ENCODE measurements at regions not wholly inside any gene's neighbourhood (a gene's known extent, or its start where the extent isn't known, plus 50 kb on each side); places are given as distances from the start of the nearest gene placed in this dataset.

GRCh38 chr16:79795556-79795955, 195.0 kb upstream of the MAF start:
- TF ChIP-seq CREB5 (CRISPR knock-in tag; IDR thresholded peaks at IDR 0.05; ENCODE audit: low read depth), result no peak
- no peak for TF ChIP-seq TCF4 (CRISPR knock-in tag; IDR thresholded peaks at IDR 0.05; ENCODE audit: borderline replicate concordance)
- TF ChIP-seq ZNF8 (CRISPR knock-in tag; IDR thresholded peaks at IDR 0.05), result no peak
